Activated naive CD4-positive, alpha-beta T cell treated with anti-CD3 and anti-CD28 coated beads for 36 hours (primary cell): ENCODE measurements at regions not wholly inside any gene's neighbourhood (a gene's known extent, or its start where the extent isn't known, plus 50 kb on each side); places are given as distances from the start of the nearest gene placed in this dataset.
A peak's percentile ranks its signal among the peaks of the same experiment; 100 is the strongest.

ENCODE experiments used
- CTCF ChIA-PET: fragments of 350-600 bp; sonication (Branson Sonifier 250); formaldehyde crosslinking; loops from one replicate; lab custom pipeline; 2021; ENCODE audit warnings: antibody characterized with exemption; lab: Charles Lee
- DNase-seq: peaks from one replicate; pipeline ENCODE4 v3.0.0-alpha.2; 2020
- H3K27ac Mint-ChIP-seq: one replicate; pipeline ENCODE4 v1.8.0; 2021; ENCODE audit warnings: mild to moderate bottlenecking, mixed read lengths
- H3K27me3 Mint-ChIP-seq: one replicate; pipeline ENCODE4 v1.8.0; 2021; ENCODE audit warnings: low read depth, mixed read lengths
- H3K36me3 Mint-ChIP-seq: one replicate; pipeline ENCODE4 v1.8.0; 2021; ENCODE audit warnings: low read depth, mixed read lengths
- H3K4me1 Mint-ChIP-seq: one replicate; pipeline ENCODE4 v1.8.0; 2021; ENCODE audit warnings: low read depth, mixed read lengths
- H3K4me3 Mint-ChIP-seq: one replicate; pipeline ENCODE4 v1.8.0; 2021; ENCODE audit warnings: mild to moderate bottlenecking, moderate library complexity, mixed read lengths
- H3K9me3 Mint-ChIP-seq: one replicate; pipeline ENCODE4 v1.8.0; 2021; ENCODE audit warnings: mixed read lengths
- intact Hi-C: fragments of 100-400 bp; cut with micrococcal nuclease; formaldehyde crosslinking; loops from one replicate; pipeline ENCODE4 v1.15.1; 2023

DNA sequence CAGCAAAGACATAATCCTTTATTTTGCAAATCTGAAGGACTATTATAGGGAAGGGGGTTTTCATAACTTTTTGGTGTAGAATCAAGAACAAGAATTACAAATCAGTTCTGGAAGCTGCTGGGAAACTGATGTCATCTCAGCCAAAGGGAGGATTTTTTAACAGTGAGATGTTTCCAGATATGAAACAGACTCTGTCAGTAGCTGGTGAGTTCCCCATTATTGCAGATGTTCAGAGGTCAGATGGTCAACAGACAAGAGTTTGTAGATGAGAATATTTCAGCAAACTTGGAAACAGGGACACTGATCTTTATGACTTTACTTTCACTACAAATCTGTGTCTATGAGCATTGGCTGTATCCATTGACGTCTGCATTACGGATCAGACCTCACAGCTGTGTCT, 71.9 kb upstream of the LPP start:
- H3K4me3 Mint-ChIP-seq: no peak overlapping the region
- no peaks in the 10 kb centered on the region for H3K27me3 Mint-ChIP-seq
- no peak for DNase-seq
- H3K4me1 Mint-ChIP-seq: peaks cover 5% of the 10 kb centered on the region
- no peaks in the 10 kb centered on the region for H3K36me3 Mint-ChIP-seq
- intact Hi-C loops: no loop called here
- no peak overlapping the region for H3K27ac Mint-ChIP-seq
- H3K9me3 Mint-ChIP-seq: no peaks in the 10 kb centered on the region
- CTCF ChIA-PET: interaction anchor here (1.0 kb wide), 1 partner anchor 202 kb away, joined by 3 read pairs; no protein-coding TSS in a partner anchor

- H3K4me1 Mint-ChIP-seq: peaks cover 1% of the 10 kb centered on the region
- no peaks in the 10 kb centered on the region for H3K27me3 Mint-ChIP-seq
Measured at GRCh38 chr3:188082450-188082849, 71.5 kb upstream of the LPP start.

DNA sequence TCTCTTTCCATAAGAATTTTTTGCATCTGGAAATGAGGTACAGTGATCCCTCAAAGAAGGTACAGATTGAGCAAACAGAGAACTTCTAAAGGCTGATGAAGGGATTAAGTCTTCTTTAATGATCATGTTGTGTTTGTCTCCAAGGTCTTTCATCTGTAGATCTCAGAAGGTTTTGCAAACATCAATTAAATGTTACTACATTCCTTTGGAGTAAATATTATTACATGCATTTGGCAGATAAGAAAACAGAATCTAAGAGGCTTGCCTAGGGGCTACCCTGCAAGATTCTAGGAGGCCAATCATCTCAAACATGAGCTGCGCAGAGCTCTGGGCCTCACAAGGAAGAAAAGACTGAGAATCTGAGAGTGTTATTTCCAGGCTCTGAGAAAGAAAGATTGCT, 70.9 kb upstream of the LPP start:
- intact Hi-C loops: no loop called here
- CTCF ChIA-PET: interaction anchor here (0.6 kb wide), 1 partner anchor 78 kb away, joined by 3 read pairs; no protein-coding TSS in a partner anchor

More at GRCh38 chr3:188082450-188082849, 71.5 kb upstream of the LPP start:
- no peak for DNase-seq
- no peaks in the 10 kb centered on the region for H3K36me3 Mint-ChIP-seq
- no peak overlapping the region for H3K27ac Mint-ChIP-seq
- no peak overlapping the region for H3K4me3 Mint-ChIP-seq
- CTCF ChIA-PET: no interaction called here
- intact Hi-C loops: no loop called here
- no peaks in the 10 kb centered on the region for H3K9me3 Mint-ChIP-seq

GRCh38 chr3:188084752-188085583, 69.0 kb upstream of the LPP start:
- H3K27ac Mint-ChIP-seq: no peak overlapping the region
- no peaks in the 10 kb centered on the region for H3K27me3 Mint-ChIP-seq
- intact Hi-C loops: no loop called here
- H3K9me3 Mint-ChIP-seq: no peaks in the 10 kb centered on the region
- H3K4me1 Mint-ChIP-seq: no peaks in the 10 kb centered on the region
- no peak overlapping the region for H3K4me3 Mint-ChIP-seq
- CTCF ChIA-PET: interaction anchor here (0.9 kb wide), 1 partner anchor 9 kb away, joined by 3 read pairs; no protein-coding TSS in a partner anchor
- DNase-seq: no peak
- no peaks in the 10 kb centered on the region for H3K36me3 Mint-ChIP-seq

More for the DNA sequence above, 70.9 kb upstream of the LPP start:
- H3K4me3 Mint-ChIP-seq: no peak overlapping the region
- no peaks in the 10 kb centered on the region for H3K4me1 Mint-ChIP-seq
- H3K27ac Mint-ChIP-seq: no peak overlapping the region
- no peaks in the 10 kb centered on the region for H3K36me3 Mint-ChIP-seq
- H3K9me3 Mint-ChIP-seq: no peaks in the 10 kb centered on the region
- no peaks in the 10 kb centered on the region for H3K27me3 Mint-ChIP-seq
- no peak for DNase-seq

DNA sequence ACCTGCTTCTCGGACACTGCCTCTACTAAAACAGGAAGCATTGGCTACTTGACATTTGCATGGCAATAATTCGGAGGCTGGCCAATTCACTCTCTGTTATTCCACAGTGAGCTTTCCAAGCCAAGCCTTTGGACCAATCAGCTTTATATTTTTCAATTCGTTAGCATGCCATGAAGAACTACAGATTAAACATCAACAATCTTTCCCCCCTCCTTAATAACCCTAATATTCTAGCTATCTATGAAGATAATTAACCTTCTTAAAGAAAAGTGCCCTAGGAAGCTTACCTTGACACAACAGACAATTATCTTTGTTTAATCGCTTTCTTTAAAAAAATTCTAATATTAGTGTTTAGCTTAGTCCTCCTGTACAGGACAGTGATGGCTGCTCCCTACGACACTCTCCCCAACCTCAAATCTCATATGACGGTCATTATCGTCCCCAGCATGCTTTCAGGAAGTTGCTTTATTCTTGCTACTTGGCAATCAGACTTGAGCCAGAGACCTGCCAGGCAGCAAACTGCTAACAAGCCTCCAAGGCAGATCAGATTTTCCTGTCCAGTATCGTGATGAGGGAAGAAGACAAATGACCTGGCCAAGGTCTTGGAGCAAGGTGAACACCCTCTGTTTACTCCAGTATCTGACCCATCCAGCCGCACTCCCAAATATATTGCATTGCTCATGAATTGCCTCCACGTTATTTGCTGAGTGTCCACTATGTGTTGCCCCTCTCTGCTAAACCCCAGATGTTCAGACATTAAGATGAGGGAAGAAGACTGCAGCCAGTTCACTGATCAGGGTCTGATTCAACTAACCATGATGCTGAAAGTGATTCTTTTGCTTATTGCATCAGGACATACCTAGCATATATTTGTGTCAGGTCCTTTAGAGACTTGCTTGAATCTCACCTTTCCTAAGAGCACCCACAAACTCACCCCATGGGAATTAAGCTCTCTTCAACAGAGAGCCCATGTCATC, 68.1 kb upstream of the LPP start:
- Mint-ChIP-seq H3K27me3 (no peaks in the 10 kb centered on the region), H3K27ac (no peak overlapping the region), H3K9me3 (no peaks in the 10 kb centered on the region), H3K4me1 (no peaks in the 10 kb centered on the region), H3K4me3 (no peak overlapping the region), H3K36me3 (no peaks in the 10 kb centered on the region)
- intact Hi-C loops: no loop called here
- CTCF ChIA-PET: interaction anchor here (0.9 kb wide), 1 partner anchor 10 kb away, joined by 3 read pairs; no protein-coding TSS in a partner anchor
- DNase-seq: no peak

DNA sequence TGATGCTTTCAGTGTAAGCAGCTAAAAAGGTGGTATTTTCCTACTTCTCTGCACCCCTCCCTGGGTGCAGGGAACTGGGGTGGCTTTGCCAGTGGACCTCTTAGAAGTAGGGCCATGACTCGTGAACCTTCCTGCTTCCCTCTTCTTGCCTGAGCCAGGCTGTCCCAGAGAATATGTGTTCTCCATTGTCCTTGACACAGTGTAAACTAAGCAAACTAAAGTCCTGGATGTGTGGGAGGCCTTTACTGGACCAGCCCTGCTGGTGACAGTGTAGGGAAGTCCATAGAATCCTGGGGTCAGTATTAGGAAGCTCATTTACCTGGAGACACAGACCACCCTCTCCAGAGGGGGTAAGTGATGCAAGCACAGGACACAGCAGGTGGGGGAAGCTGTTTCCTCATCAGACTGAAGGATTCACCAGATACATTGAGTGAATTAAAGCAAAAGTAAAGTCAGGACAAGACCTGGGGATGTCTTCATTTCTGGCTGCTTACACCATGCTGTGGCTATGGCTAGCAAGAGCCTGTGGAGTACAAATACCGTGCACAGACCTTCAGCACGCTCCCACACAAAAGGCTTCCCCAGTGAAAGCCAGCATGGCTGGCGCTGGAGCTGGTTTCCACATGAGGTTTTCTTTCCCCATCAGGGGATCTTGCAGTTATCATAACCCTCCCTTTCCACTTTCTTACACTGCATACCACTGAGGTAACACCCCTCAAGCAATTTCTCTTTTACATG, 64.8 kb upstream of the LPP start:
- Mint-ChIP-seq H3K27ac (no peak overlapping the region), H3K36me3 (no peaks in the 10 kb centered on the region), H3K27me3 (no peaks in the 10 kb centered on the region), H3K9me3 (no peaks in the 10 kb centered on the region), H3K4me3 (no peak overlapping the region), H3K4me1 (peaks cover 8% of the 10 kb centered on the region)
- intact Hi-C loops: no loop called here
- CTCF ChIA-PET: no interaction called here
- no peak for DNase-seq

- peaks cover 8% of the 10 kb centered on the region for H3K4me1 Mint-ChIP-seq
- no peak overlapping the region for H3K4me3 Mint-ChIP-seq
- intact Hi-C loops: no loop called here
- H3K27me3 Mint-ChIP-seq: no peaks in the 10 kb centered on the region
- no peak for DNase-seq
- no peaks in the 10 kb centered on the region for H3K36me3 Mint-ChIP-seq
- no peak overlapping the region for H3K27ac Mint-ChIP-seq
- H3K9me3 Mint-ChIP-seq: no peaks in the 10 kb centered on the region
- CTCF ChIA-PET: no interaction called here
Measured at GRCh38 chr3:188090620-188091309, 63.2 kb upstream of the LPP start.

GRCh38 chr3:188091746-188092145, 62.2 kb upstream of the LPP start:
- intact Hi-C loops: loop anchor here (1.0 kb wide), 1 partner anchor 115 kb away; no protein-coding TSS in a partner anchor
- Mint-ChIP-seq H3K4me3 (no peak overlapping the region), H3K27ac (no peak overlapping the region), H3K27me3 (no peaks in the 10 kb centered on the region), H3K4me1 (peaks cover 8% of the 10 kb centered on the region), H3K36me3 (no peaks in the 10 kb centered on the region), H3K9me3 (no peaks in the 10 kb centered on the region)
- CTCF ChIA-PET: no interaction called here
- no peak for DNase-seq

- Mint-ChIP-seq H3K4me3 (no peak overlapping the region), H3K4me1 (peaks cover 8% of the 10 kb centered on the region), H3K9me3 (no peaks in the 10 kb centered on the region), H3K27me3 (no peaks in the 10 kb centered on the region), H3K36me3 (no peaks in the 10 kb centered on the region), H3K27ac (peak overlapping the region; percentile 13)
- CTCF ChIA-PET: interaction anchor here (0.6 kb wide), 1 partner anchor 347 kb away, joined by 3 read pairs; the partner anchor contains the start of gene BCL6
- intact Hi-C loops: loop anchor here (1.0 kb wide), 1 partner anchor 116 kb away; no protein-coding TSS in a partner anchor
- peak; percentile 80 for DNase-seq
Measured at GRCh38 chr3:188092648-188093047, 61.3 kb upstream of the LPP start.

- Mint-ChIP-seq H3K4me1 (peaks cover 8% of the 10 kb centered on the region), H3K36me3 (no peaks in the 10 kb centered on the region), H3K4me3 (no peak overlapping the region), H3K27ac (no peak overlapping the region), H3K9me3 (no peaks in the 10 kb centered on the region), H3K27me3 (no peaks in the 10 kb centered on the region)
- CTCF ChIA-PET: no interaction called here
- intact Hi-C loops: no loop called here
- DNase-seq: no peak
Measured at GRCh38 chr3:188095431-188095830, 58.5 kb upstream of the LPP start.

DNA sequence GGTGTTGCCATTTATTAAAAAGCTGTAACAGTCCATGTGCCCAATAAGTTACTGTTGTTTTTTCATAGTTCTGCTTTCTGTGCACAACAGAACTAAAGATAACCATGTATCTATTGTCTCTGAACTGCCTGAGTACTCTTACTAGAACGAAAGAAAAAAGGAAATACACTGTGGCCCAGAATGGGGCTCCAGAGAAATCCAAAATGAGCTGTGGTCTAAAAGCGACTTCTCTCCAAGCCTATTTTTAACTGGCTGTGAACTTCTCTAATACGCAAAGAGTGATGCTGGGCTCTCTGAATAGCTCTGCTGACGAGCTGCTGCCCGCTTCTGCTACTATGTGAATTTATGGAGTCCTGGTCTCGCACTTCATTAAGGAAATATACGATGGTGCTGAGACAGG, 56.2 kb upstream of the LPP start:
- no peak for DNase-seq
- H3K36me3 Mint-ChIP-seq: no peaks in the 10 kb centered on the region
- no peak overlapping the region for H3K27ac Mint-ChIP-seq
- H3K9me3 Mint-ChIP-seq: no peaks in the 10 kb centered on the region
- intact Hi-C loops: no loop called here
- H3K4me1 Mint-ChIP-seq: peaks cover 1% of the 10 kb centered on the region
- no peak overlapping the region for H3K4me3 Mint-ChIP-seq
- CTCF ChIA-PET: interaction anchor here (0.6 kb wide), 2 partner anchors 70 to 108 kb away, joined by 3 to 4 read pairs; no protein-coding TSS in a partner anchor
- H3K27me3 Mint-ChIP-seq: no peaks in the 10 kb centered on the region
